ENCODE measurements at regions not wholly inside any gene's neighbourhood (a gene's known extent, or its start where the extent isn't known, plus 50 kb on each side); places are given as distances from the start of the nearest gene placed in this dataset.
A peak's percentile ranks its signal among the peaks of the same experiment; 100 is the strongest.
"Not testable (repeated sequence)": the region's sequence is repeated elsewhere in the genome, so short reads cannot be mapped to it uniquely, and the experiment has no call there.

- no peaks in the 10 kb centered on the region for H3K4me1 Mint-ChIP-seq
- H3K27me3 Mint-ChIP-seq, result peaks cover 19% of the 10 kb centered on the region
- H3K27ac Mint-ChIP-seq, result no peak overlapping the region
- H3K4me3 Mint-ChIP-seq, result no peak overlapping the region
- H3K36me3 Mint-ChIP-seq, result no peaks in the 10 kb centered on the region
- no peak for ATAC-seq
- H3K9me3 Mint-ChIP-seq, result no peaks in the 10 kb centered on the region
Observed at GRCh38 chr11:126134461-126135155, 71.9 kb upstream of the CDON start.

GRCh38 chr11:126133901-126134300 lies 71.2 kb upstream of the CDON start:
- Mint-ChIP-seq H3K4me1 (no peaks in the 10 kb centered on the region), H3K9me3 (no peaks in the 10 kb centered on the region), H3K27me3 (peaks cover 11% of the 10 kb centered on the region), H3K36me3 (no peaks in the 10 kb centered on the region), H3K27ac (no peak overlapping the region), H3K4me3 (no peak overlapping the region)
- no peak for ATAC-seq

GRCh38 chr11:126132319-126132718 lies 69.7 kb upstream of the CDON start:
- peak; percentile 32 for ATAC-seq
- H3K4me3 Mint-ChIP-seq, result no peak overlapping the region
- H3K9me3 Mint-ChIP-seq, result no peaks in the 10 kb centered on the region
- H3K27me3 Mint-ChIP-seq, result no peaks in the 10 kb centered on the region
- no peak overlapping the region for H3K27ac Mint-ChIP-seq
- H3K36me3 Mint-ChIP-seq, result no peaks in the 10 kb centered on the region
- H3K4me1 Mint-ChIP-seq, result no peaks in the 10 kb centered on the region

- not testable (repeated sequence) for H3K9me3 Mint-ChIP-seq, H3K4me1 Mint-ChIP-seq, H3K36me3 Mint-ChIP-seq, H3K27ac Mint-ChIP-seq, ATAC-seq, H3K27me3 Mint-ChIP-seq, H3K4me3 Mint-ChIP-seq
Observed at GRCh38 chr11:126130781-126131180, 68.1 kb upstream of the CDON start.

DNA sequence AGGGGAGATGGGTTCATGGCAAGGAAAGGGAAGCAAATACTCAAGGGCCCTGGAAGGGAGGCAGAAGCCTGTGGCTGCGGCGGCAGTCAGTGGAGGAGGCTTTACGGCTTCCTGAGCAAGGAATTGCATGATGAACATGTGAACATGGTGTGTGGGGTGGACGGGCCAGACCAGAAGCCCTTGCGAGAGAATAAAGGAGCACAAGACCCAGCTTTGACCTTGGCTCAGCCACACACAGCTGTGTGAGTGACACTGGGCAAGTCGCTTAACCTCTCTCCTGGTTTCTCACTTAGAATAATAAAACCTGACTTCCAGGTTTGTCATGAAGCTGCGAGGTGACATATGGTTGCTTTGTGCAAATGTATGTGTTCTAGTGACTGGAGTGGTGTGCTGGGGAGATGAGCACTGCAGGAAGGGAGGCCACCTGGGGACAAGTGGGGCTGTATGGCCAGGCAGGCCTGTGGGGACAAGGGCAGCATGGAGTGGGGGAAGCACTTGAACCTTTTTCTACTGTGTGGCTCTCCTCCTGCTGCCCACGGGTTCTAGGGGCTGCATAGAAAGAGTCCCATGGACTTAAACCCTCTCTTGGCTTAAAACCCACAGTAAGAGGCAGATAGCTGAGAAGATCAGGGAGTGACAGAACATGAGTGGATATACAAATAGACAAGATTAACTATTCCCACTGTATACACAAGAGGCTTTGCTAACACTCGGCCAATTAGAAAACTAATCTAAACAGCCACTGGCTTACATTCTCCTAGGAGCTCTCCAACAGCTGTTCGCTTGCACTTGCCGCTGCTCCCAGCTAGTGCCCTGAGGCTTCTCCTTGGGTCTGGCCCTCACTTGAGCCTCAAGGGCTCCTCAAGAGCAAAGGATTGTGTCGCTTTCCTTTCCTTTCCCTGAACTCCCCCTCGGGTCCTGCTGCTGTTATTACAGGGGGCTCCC lies 67.3 kb upstream of the CDON start:
- Mint-ChIP-seq H3K9me3 (no peaks in the 10 kb centered on the region), H3K36me3 (no peaks in the 10 kb centered on the region), H3K4me3 (no peak overlapping the region), H3K27me3 (no peaks in the 10 kb centered on the region), H3K4me1 (no peaks in the 10 kb centered on the region), H3K27ac (no peak overlapping the region)
- no peak for ATAC-seq

DNA sequence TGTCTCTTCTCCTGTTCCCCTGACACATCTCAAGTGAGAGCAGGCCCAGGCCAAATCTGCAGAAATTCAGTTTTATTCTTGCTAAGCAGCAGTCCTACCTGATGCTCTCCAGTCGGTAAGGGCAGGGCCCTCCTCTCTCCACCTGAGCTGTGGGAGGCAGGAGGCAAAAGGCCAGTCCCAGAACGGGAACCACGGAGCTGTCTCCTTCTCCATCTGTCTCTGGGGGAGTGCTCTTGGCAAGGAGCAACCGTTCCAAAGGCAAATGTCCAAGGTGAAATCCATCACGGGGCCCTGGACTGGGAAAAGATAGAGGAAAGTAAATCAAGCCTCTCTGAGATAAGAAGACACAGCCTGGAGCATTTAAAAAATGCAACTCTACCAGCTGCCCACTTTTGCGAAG lies 65.2 kb upstream of the CDON start:
- no peaks in the 10 kb centered on the region for H3K27me3 Mint-ChIP-seq
- H3K4me3 Mint-ChIP-seq, result no peak overlapping the region
- ATAC-seq, result no peak
- no peaks in the 10 kb centered on the region for H3K4me1 Mint-ChIP-seq
- H3K27ac Mint-ChIP-seq, result no peak overlapping the region
- no peaks in the 10 kb centered on the region for H3K9me3 Mint-ChIP-seq
- no peaks in the 10 kb centered on the region for H3K36me3 Mint-ChIP-seq

DNA sequence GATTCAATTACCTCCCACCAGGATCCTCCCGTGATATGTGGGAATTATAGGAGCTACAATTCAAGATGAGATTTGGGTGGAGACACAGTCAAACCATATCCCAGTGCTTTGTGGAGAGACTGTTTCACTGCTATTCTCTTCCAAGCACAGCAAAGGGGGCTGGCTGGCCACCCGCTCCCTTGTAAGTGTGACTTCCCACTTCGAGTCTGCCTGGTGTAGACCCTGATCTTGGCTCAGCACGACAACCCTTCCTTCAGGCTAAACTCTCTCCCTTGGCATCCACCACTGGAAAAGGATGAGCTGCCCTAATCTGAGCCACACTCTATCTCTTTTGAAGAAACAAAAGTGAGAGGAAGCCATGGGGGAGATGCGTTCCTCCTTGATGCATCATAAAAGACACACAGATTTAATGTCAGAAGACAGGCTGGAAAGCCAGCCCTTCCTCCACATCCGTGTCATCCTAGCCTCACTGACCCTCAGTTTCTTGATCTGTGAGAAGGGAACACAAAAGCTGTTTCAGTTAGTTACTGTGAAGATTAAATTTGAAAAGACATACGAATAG lies 64.7 kb upstream of the CDON start:
- no peaks in the 10 kb centered on the region for H3K9me3 Mint-ChIP-seq
- no peak for ATAC-seq
- no peak overlapping the region for H3K27ac Mint-ChIP-seq
- H3K36me3 Mint-ChIP-seq, result no peaks in the 10 kb centered on the region
- no peak overlapping the region for H3K4me3 Mint-ChIP-seq
- H3K27me3 Mint-ChIP-seq, result no peaks in the 10 kb centered on the region
- H3K4me1 Mint-ChIP-seq, result no peaks in the 10 kb centered on the region

GRCh38 chr11:126124231-126124661 lies 61.6 kb upstream of the CDON start:
- no peaks in the 10 kb centered on the region for H3K27me3 Mint-ChIP-seq
- no peak for ATAC-seq
- no peak overlapping the region for H3K4me3 Mint-ChIP-seq
- H3K27ac Mint-ChIP-seq, result no peak overlapping the region
- H3K9me3 Mint-ChIP-seq, result no peaks in the 10 kb centered on the region
- no peaks in the 10 kb centered on the region for H3K4me1 Mint-ChIP-seq
- H3K36me3 Mint-ChIP-seq, result no peaks in the 10 kb centered on the region

DNA sequence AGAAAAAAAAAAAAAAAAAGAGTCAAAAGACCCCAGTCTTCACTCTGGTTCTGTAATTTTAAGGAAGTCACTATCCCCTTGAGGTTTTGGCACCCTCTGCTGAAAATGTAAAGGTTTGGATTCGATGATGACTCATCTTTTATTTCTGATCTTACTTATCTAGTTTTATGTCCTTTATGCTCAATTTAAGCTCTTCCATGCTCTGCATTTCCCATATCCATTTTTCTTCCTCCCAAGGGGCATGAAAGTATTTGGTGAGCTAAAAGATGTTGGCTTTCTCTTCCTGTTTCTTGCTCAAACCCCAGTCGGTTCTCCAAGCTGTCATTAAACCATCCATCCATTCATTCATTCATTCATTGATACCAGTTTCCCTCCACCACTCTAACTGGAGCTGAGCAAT lies 61.0 kb upstream of the CDON start:
- Mint-ChIP-seq H3K9me3 (no peaks in the 10 kb centered on the region), H3K4me1 (no peaks in the 10 kb centered on the region), H3K27ac (no peak overlapping the region), H3K27me3 (no peaks in the 10 kb centered on the region), H3K36me3 (no peaks in the 10 kb centered on the region), H3K4me3 (no peak overlapping the region)
- no peak for ATAC-seq

GRCh38 chr11:126122863-126123262 lies 60.2 kb upstream of the CDON start:
- Mint-ChIP-seq H3K4me3 (no peak overlapping the region), H3K4me1 (no peaks in the 10 kb centered on the region), H3K27ac (no peak overlapping the region), H3K27me3 (no peaks in the 10 kb centered on the region), H3K36me3 (no peaks in the 10 kb centered on the region), H3K9me3 (no peaks in the 10 kb centered on the region)
- no peak for ATAC-seq

- H3K4me1 Mint-ChIP-seq, result no peaks in the 10 kb centered on the region
- H3K27me3 Mint-ChIP-seq, result peaks cover 4% of the 10 kb centered on the region
- no peak overlapping the region for H3K4me3 Mint-ChIP-seq
- H3K27ac Mint-ChIP-seq, result no peak overlapping the region
- no peak for ATAC-seq
- H3K36me3 Mint-ChIP-seq, result no peaks in the 10 kb centered on the region
- no peaks in the 10 kb centered on the region for H3K9me3 Mint-ChIP-seq
Observed at GRCh38 chr11:126121296-126121695, 58.6 kb upstream of the CDON start.

GRCh38 chr11:126118806-126119205 lies 56.1 kb upstream of the CDON start:
- no peak for ATAC-seq
- no peaks in the 10 kb centered on the region for H3K9me3 Mint-ChIP-seq
- peaks cover 13% of the 10 kb centered on the region for H3K27me3 Mint-ChIP-seq
- H3K36me3 Mint-ChIP-seq, result no peaks in the 10 kb centered on the region
- H3K4me3 Mint-ChIP-seq, result no peak overlapping the region
- no peaks in the 10 kb centered on the region for H3K4me1 Mint-ChIP-seq
- H3K27ac Mint-ChIP-seq, result no peak overlapping the region

- no peak overlapping the region for H3K4me3 Mint-ChIP-seq
- no peaks in the 10 kb centered on the region for H3K4me1 Mint-ChIP-seq
- H3K36me3 Mint-ChIP-seq, result no peaks in the 10 kb centered on the region
- H3K27me3 Mint-ChIP-seq, result peaks cover 39% of the 10 kb centered on the region
- H3K9me3 Mint-ChIP-seq, result no peaks in the 10 kb centered on the region
- ATAC-seq, result no peak
- no peak overlapping the region for H3K27ac Mint-ChIP-seq
Observed at GRCh38 chr11:126115816-126116331, 53.2 kb upstream of the CDON start.

GRCh38 chr11:126115127-126115495 lies 52.4 kb upstream of the CDON start:
- H3K36me3 Mint-ChIP-seq, result no peaks in the 10 kb centered on the region
- H3K4me1 Mint-ChIP-seq, result no peaks in the 10 kb centered on the region
- H3K27me3 Mint-ChIP-seq, result peaks cover 46% of the 10 kb centered on the region

DNA sequence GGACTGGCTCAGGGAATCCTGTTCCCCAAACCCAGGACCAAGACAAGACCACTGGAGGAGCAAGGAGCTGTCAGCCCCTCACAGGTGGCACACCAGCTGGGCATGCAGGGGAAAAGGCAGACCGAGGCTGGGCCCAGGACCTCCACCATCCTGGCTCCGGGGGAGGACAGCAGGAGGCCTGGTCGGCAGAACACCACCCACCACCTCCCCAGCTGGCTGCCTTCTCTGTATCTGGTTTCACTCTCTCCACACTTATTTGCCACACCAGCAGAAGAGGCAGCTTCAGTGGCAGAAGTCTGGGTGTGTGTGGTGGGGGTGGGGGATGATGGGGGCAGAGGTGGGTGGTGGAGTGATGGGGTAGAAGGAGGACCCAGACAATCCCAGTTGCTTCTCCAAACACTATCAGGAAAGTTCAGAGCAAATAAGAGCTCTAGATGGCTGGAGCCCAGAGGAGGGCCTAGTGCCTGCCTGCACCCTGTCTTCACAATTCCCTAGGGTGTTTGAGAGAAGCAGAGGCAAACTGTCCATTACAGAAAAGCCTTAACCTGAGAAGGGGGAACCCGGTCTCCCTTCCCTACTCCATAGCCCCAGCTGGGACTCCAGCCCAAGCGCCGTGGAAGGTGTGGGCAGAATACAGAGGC lies 51.9 kb upstream of the CDON start:
- no peaks in the 10 kb centered on the region for H3K36me3 Mint-ChIP-seq
- ATAC-seq, result no peak
- no peaks in the 10 kb centered on the region for H3K9me3 Mint-ChIP-seq
- H3K4me1 Mint-ChIP-seq, result no peaks in the 10 kb centered on the region
- H3K27ac Mint-ChIP-seq, result no peak overlapping the region
- H3K27me3 Mint-ChIP-seq, result peaks cover 51% of the 10 kb centered on the region
- no peak overlapping the region for H3K4me3 Mint-ChIP-seq

More at GRCh38 chr11:126115127-126115495, 52.4 kb upstream of the CDON start:
- Mint-ChIP-seq H3K9me3 (no peaks in the 10 kb centered on the region), H3K4me3 (no peak overlapping the region), H3K27ac (no peak overlapping the region)
- ATAC-seq, result no peak

All from stimulated activated memory B cell treated with anti-CD40 and anti-IgM and Interleukin-4, amounts not matched to agents 10 μg/mL and 1 μg/mL and 100 μg/mL, for 72 hours (primary cell).